Lower leg skin (tissue), 3 donors: ENCODE measurements at regions not wholly inside any gene's neighbourhood (a gene's known extent, or its start where the extent isn't known, plus 50 kb on each side); places are given as distances from the start of the nearest gene placed in this dataset.

Experiments used
- CTCF ChIP-seq, 3 donors: fragments of 450-650 bp; IDR thresholded peaks; one replicate each; pipeline ENCODE4 v1.5.1; 2016; ENCODE audit warnings: antibody characterized with exemption in 3 of 3, mild to moderate bottlenecking in 3 of 3, moderate library complexity in 2 of 3
- POLR2A ChIP-seq, 2 donors: fragments of 450-650 bp; IDR thresholded peaks; one replicate each; pipeline ENCODE4 v1.6.1; 2016 to 2017; ENCODE audit warnings: antibody characterized with exemption in 2 of 2, mild to moderate bottlenecking in 1 of 2, moderate library complexity in 1 of 2

DNA sequence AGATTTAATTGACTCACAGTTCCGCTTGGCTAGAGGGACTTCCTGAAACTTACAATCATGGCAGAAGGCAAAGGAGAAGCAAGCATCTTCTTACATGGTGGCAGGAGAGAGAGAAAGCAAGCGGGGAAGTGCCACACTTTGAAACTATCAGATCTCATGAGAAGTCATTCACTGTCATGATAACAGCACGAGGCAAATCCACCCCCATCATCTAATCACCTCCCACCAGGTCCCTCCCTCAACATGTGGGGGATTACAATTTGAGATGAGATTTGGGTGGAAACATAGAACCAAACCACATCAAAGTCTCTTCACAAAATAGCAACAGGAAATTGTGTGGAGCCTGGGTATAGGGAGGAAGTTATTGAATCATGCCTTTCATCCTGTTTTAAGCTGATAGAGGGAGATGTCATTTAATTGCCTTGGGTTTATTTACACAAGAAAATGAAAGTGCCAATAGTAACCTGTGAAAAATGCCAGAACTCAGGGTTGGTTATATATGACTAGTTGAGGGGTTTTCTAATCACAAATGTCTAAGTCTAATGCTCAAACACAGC is 624.8 kb upstream of the LMCD1 start:
- TF ChIP-seq POLR2A (IDR thresholded peaks at IDR 0.05) (no peak), CTCF (IDR thresholded peaks at IDR 0.05) (no peak)
